Osteocyte (in vitro differentiated cells): ENCODE measurements at regions not wholly inside any gene's neighbourhood (a gene's known extent, or its start where the extent isn't known, plus 50 kb on each side); places are given as distances from the start of the nearest gene placed in this dataset.
A peak's percentile ranks its signal among the peaks of the same experiment; 100 is the strongest.

Experiments used
- DNase-seq: peaks from one replicate; pipeline ENCODE4 v3.0.0; 2021; ENCODE audit warnings: mixed read lengths; ENCODE audit not compliant: unreplicated experiment; ENCODE audit errors: extremely low spot score
- H3K27ac Mint-ChIP-seq: one replicate; pipeline ENCODE4 v1.8.0; 2021; ENCODE audit warnings: mild to moderate bottlenecking, mixed read lengths; ENCODE audit not compliant: unreplicated experiment
- H3K27me3 Mint-ChIP-seq: one replicate; pipeline ENCODE4 v1.8.0; 2021; ENCODE audit warnings: mixed read lengths; ENCODE audit not compliant: unreplicated experiment
- H3K36me3 Mint-ChIP-seq: one replicate; pipeline ENCODE4 v1.8.0; 2021; ENCODE audit warnings: mixed read lengths; ENCODE audit not compliant: unreplicated experiment
- H3K4me1 Mint-ChIP-seq: one replicate; pipeline ENCODE4 v1.8.0; 2021; ENCODE audit warnings: mixed read lengths; ENCODE audit not compliant: unreplicated experiment
- H3K4me3 Mint-ChIP-seq: one replicate; pipeline ENCODE4 v1.8.0; 2021; ENCODE audit warnings: mild to moderate bottlenecking, moderate library complexity, mixed read lengths; ENCODE audit not compliant: unreplicated experiment
- H3K9me3 Mint-ChIP-seq: one replicate; pipeline ENCODE4 v1.8.0; 2021; ENCODE audit warnings: mixed read lengths; ENCODE audit not compliant: unreplicated experiment
- CTCF ChIP-seq: fragments of 200-600 bp; sonication (generic); IDR thresholded peaks from 2 replicates; pipeline ENCODE4 v1.5.0; 2021; ENCODE audit warnings: antibody characterized with exemption, mild to moderate bottlenecking, moderate library complexity

- DNase-seq = no peak
- peaks cover 40% of the 10 kb centered on the region for H3K4me1 Mint-ChIP-seq
- peak overlapping the region; percentile 27 for H3K27ac Mint-ChIP-seq
- no peaks in the 10 kb centered on the region for H3K9me3 Mint-ChIP-seq
- H3K36me3 Mint-ChIP-seq = no peaks in the 10 kb centered on the region
- no peaks in the 10 kb centered on the region for H3K27me3 Mint-ChIP-seq
- H3K4me3 Mint-ChIP-seq = no peak overlapping the region
- TF ChIP-seq CTCF = no peak
Observed at GRCh38 chr16:85370881-85371651, 242.1 kb upstream of the GSE1 start.

- no peak for DNase-seq
- H3K4me1 Mint-ChIP-seq = peaks cover 34% of the 10 kb centered on the region
- no peaks in the 10 kb centered on the region for H3K9me3 Mint-ChIP-seq
- H3K27ac Mint-ChIP-seq = no peak overlapping the region
- no peak overlapping the region for H3K4me3 Mint-ChIP-seq
- no peaks in the 10 kb centered on the region for H3K27me3 Mint-ChIP-seq
- no peaks in the 10 kb centered on the region for H3K36me3 Mint-ChIP-seq
- no peak for TF ChIP-seq CTCF
Observed at GRCh38 chr16:85371948-85372347, 241.2 kb upstream of the GSE1 start.

- H3K4me3 Mint-ChIP-seq = no peak overlapping the region
- no peaks in the 10 kb centered on the region for H3K9me3 Mint-ChIP-seq
- no peaks in the 10 kb centered on the region for H3K36me3 Mint-ChIP-seq
- no peak overlapping the region for H3K27ac Mint-ChIP-seq
- no peak for TF ChIP-seq CTCF
- no peak for DNase-seq
- H3K27me3 Mint-ChIP-seq = no peaks in the 10 kb centered on the region
- H3K4me1 Mint-ChIP-seq = peaks cover 30% of the 10 kb centered on the region
Observed at GRCh38 chr16:85372627-85373372, 240.3 kb upstream of the GSE1 start.

GRCh38 chr16:85373741-85374570, 239.2 kb upstream of the GSE1 start:
- Mint-ChIP-seq H3K36me3 (no peaks in the 10 kb centered on the region), H3K27me3 (no peaks in the 10 kb centered on the region), H3K9me3 (no peaks in the 10 kb centered on the region), H3K4me1 (peaks cover 25% of the 10 kb centered on the region), H3K4me3 (no peak overlapping the region), H3K27ac (no peak overlapping the region)
- DNase-seq = no peak
- no peak for TF ChIP-seq CTCF

DNA sequence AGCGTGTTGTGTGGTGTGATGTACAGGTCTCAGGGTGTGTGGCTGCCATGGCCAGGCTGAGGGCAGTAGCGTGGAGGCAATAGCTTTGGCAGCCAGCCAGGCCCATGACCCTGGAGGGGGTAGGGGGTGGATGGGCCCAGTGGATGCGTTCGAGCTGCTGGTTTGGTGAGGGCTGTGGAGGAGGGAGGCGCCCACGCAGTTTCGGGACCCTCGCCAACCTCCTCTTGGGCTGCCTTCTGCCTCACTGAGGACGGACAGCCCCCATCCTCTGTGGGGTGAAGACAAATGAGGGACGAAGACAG, 238.6 kb upstream of the GSE1 start:
- Mint-ChIP-seq H3K9me3 (no peaks in the 10 kb centered on the region), H3K36me3 (no peaks in the 10 kb centered on the region), H3K4me1 (peaks cover 19% of the 10 kb centered on the region), H3K27ac (no peak overlapping the region), H3K4me3 (no peak overlapping the region), H3K27me3 (no peaks in the 10 kb centered on the region)
- no peak for TF ChIP-seq CTCF
- DNase-seq = no peak
